MG63 (cell line): ENCODE measurements at regions not wholly inside any gene's neighbourhood (a gene's known extent, or its start where the extent isn't known, plus 50 kb on each side); places are given as distances from the start of the nearest gene placed in this dataset.

Experiments used
- DNase-seq: peaks from one replicate; pipeline ENCODE4 v3.0.0-alpha.2; 2020
- H3K27me3 ChIP-seq: fragments of 250-450 bp; sonication (Bioruptor Pico); 2 replicates; pipeline ENCODE4 v1.5.1; 2020; ENCODE audit warnings: mild to moderate bottlenecking, moderate library complexity
- H3K36me3 ChIP-seq: fragments of 250-450 bp; sonication (Bioruptor Pico); 2 replicates; pipeline ENCODE4 v1.5.1; 2020; ENCODE audit warnings: mild to moderate bottlenecking, moderate library complexity
- H3K4me3 ChIP-seq: fragments of 250-450 bp; sonication (Bioruptor Pico); 2 replicates; pipeline ENCODE4 v1.5.1; 2020; ENCODE audit warnings: mild to moderate bottlenecking, moderate library complexity
- H3K9me3 ChIP-seq: fragments of 250-450 bp; sonication (Bioruptor Pico); 2 replicates; pipeline ENCODE4 v1.5.1; 2020; ENCODE audit warnings: mild to moderate bottlenecking, moderate library complexity

GRCh38 chr2:11024259-11024645, 112.5 kb downstream of the KCNF1 start:
- no peaks in the 10 kb centered on the region for H3K27me3 ChIP-seq
- no peaks in the 10 kb centered on the region for H3K36me3 ChIP-seq
- no peak overlapping the region for H3K4me3 ChIP-seq
- no peak for DNase-seq
- no peaks in the 10 kb centered on the region for H3K9me3 ChIP-seq

GRCh38 chr2:11024687-11025086, 113.0 kb downstream of the KCNF1 start:
- DNase-seq: no peak
- H3K9me3 ChIP-seq: no peaks in the 10 kb centered on the region
- H3K36me3 ChIP-seq: no peaks in the 10 kb centered on the region
- no peak overlapping the region for H3K4me3 ChIP-seq
- H3K27me3 ChIP-seq: no peaks in the 10 kb centered on the region

- Histone ChIP-seq H3K36me3 (no peaks in the 10 kb centered on the region), H3K9me3 (no peaks in the 10 kb centered on the region), H3K4me3 (no peak overlapping the region), H3K27me3 (no peaks in the 10 kb centered on the region)
- DNase-seq: no peak
Observed at GRCh38 chr2:11026286-11026921, 114.7 kb downstream of the KCNF1 start.

GRCh38 chr2:11027195-11027594, 115.5 kb downstream of the KCNF1 start:
- DNase-seq: no peak
- H3K27me3 ChIP-seq: no peaks in the 10 kb centered on the region
- no peaks in the 10 kb centered on the region for H3K9me3 ChIP-seq
- no peak overlapping the region for H3K4me3 ChIP-seq
- H3K36me3 ChIP-seq: no peaks in the 10 kb centered on the region

GRCh38 chr2:11028407-11028916, 116.7 kb downstream of the KCNF1 start:
- H3K9me3 ChIP-seq: peaks cover 3% of the 10 kb centered on the region
- H3K4me3 ChIP-seq: no peak overlapping the region

GRCh38 chr2:11029136-11029535, 117.4 kb downstream of the KCNF1 start:
- peaks cover 5% of the 10 kb centered on the region for H3K9me3 ChIP-seq
- H3K36me3 ChIP-seq: no peaks in the 10 kb centered on the region
- DNase-seq: no peak
- H3K27me3 ChIP-seq: no peaks in the 10 kb centered on the region
- H3K4me3 ChIP-seq: no peak overlapping the region

More at GRCh38 chr2:11028407-11028916, 116.7 kb downstream of the KCNF1 start:
- DNase-seq: no peak
- Histone ChIP-seq H3K36me3 (no peaks in the 10 kb centered on the region), H3K27me3 (no peaks in the 10 kb centered on the region)

GRCh38 chr2:11030036-11030435, 118.3 kb downstream of the KCNF1 start:
- H3K36me3 ChIP-seq: no peaks in the 10 kb centered on the region
- peaks cover 5% of the 10 kb centered on the region for H3K9me3 ChIP-seq
- no peaks in the 10 kb centered on the region for H3K27me3 ChIP-seq
- H3K4me3 ChIP-seq: no peak overlapping the region
- no peak for DNase-seq

- no peak for DNase-seq
- H3K9me3 ChIP-seq: peaks cover 5% of the 10 kb centered on the region
- no peaks in the 10 kb centered on the region for H3K27me3 ChIP-seq
- no peaks in the 10 kb centered on the region for H3K36me3 ChIP-seq
- no peak overlapping the region for H3K4me3 ChIP-seq
Observed at GRCh38 chr2:11030909-11031308, 119.2 kb downstream of the KCNF1 start.

GRCh38 chr2:11031876-11032275, 120.1 kb downstream of the KCNF1 start:
- Histone ChIP-seq H3K36me3 (no peaks in the 10 kb centered on the region), H3K4me3 (no peak overlapping the region), H3K9me3 (peaks cover 7% of the 10 kb centered on the region), H3K27me3 (no peaks in the 10 kb centered on the region)
- DNase-seq: no peak

GRCh38 chr2:11032396-11032795, 120.7 kb downstream of the KCNF1 start:
- H3K4me3 ChIP-seq: no peak overlapping the region
- H3K27me3 ChIP-seq: no peaks in the 10 kb centered on the region
- no peak for DNase-seq
- H3K36me3 ChIP-seq: no peaks in the 10 kb centered on the region
- peaks cover 7% of the 10 kb centered on the region for H3K9me3 ChIP-seq

- H3K9me3 ChIP-seq: peaks cover 9% of the 10 kb centered on the region
- no peak overlapping the region for H3K4me3 ChIP-seq
- H3K36me3 ChIP-seq: no peaks in the 10 kb centered on the region
- H3K27me3 ChIP-seq: no peaks in the 10 kb centered on the region
- DNase-seq: no peak
Observed at GRCh38 chr2:11033114-11033513, 121.4 kb downstream of the KCNF1 start.

- no peaks in the 10 kb centered on the region for H3K36me3 ChIP-seq
- H3K9me3 ChIP-seq: peaks cover 19% of the 10 kb centered on the region
- H3K27me3 ChIP-seq: no peaks in the 10 kb centered on the region
- no peak for DNase-seq
- no peak overlapping the region for H3K4me3 ChIP-seq
Observed at GRCh38 chr2:11038641-11039040, 116.6 kb upstream of the SLC66A3 start.

- Histone ChIP-seq H3K4me3 (no peak overlapping the region), H3K36me3 (no peaks in the 10 kb centered on the region), H3K9me3 (peaks cover 16% of the 10 kb centered on the region), H3K27me3 (no peaks in the 10 kb centered on the region)
- DNase-seq: no peak
Observed at GRCh38 chr2:11040992-11041391, 114.3 kb upstream of the SLC66A3 start.

- no peak for DNase-seq
- H3K27me3 ChIP-seq: no peaks in the 10 kb centered on the region
- peaks cover 14% of the 10 kb centered on the region for H3K9me3 ChIP-seq
- H3K36me3 ChIP-seq: no peaks in the 10 kb centered on the region
- no peak overlapping the region for H3K4me3 ChIP-seq
Observed at GRCh38 chr2:11042841-11043240, 112.4 kb upstream of the SLC66A3 start.

GRCh38 chr2:11043245-11043644, 112.0 kb upstream of the SLC66A3 start:
- Histone ChIP-seq H3K36me3 (no peaks in the 10 kb centered on the region), H3K4me3 (no peak overlapping the region), H3K9me3 (peaks cover 11% of the 10 kb centered on the region), H3K27me3 (no peaks in the 10 kb centered on the region)
- DNase-seq: no peak

GRCh38 chr2:11044201-11044600, 111.1 kb upstream of the SLC66A3 start:
- no peaks in the 10 kb centered on the region for H3K27me3 ChIP-seq
- H3K4me3 ChIP-seq: no peak overlapping the region
- H3K36me3 ChIP-seq: no peaks in the 10 kb centered on the region
- peaks cover 2% of the 10 kb centered on the region for H3K9me3 ChIP-seq
- no peak for DNase-seq

GRCh38 chr2:11045294-11045693, 110.0 kb upstream of the SLC66A3 start:
- H3K4me3 ChIP-seq: no peak overlapping the region
- no peaks in the 10 kb centered on the region for H3K36me3 ChIP-seq
- no peak for DNase-seq
- no peaks in the 10 kb centered on the region for H3K9me3 ChIP-seq
- H3K27me3 ChIP-seq: no peaks in the 10 kb centered on the region

- Histone ChIP-seq H3K36me3 (no peaks in the 10 kb centered on the region), H3K4me3 (no peak overlapping the region), H3K9me3 (no peaks in the 10 kb centered on the region), H3K27me3 (no peaks in the 10 kb centered on the region)
- DNase-seq: no peak
Observed at GRCh38 chr2:11048335-11049008, 106.8 kb upstream of the SLC66A3 start.
